ENCODE measurements at regions not wholly inside any gene's neighbourhood (a gene's known extent, or its start where the extent isn't known, plus 50 kb on each side); places are given as distances from the start of the nearest gene placed in this dataset.

DNA sequence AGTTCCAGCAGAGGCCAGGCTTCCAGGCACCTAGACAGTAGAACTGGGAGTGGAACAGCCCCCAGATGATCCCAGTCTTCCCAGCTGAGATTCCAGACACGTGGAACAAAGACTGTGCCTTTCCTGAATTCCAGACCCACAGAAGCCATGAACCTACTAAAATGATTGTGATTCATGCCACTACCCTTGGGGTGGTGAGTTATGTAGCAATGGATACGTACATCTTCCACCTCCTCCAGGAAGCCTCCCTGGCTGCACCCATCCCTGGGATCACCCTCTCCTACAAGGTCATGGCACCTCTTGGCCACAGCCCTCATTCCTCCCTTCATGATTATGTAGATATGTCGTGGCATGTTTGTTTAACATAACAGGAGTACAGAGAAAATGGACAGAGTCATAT lies 83.4 kb downstream of the NPTX2 start:
- FAIRE-seq: no peak
- TF ChIP-seq, protein P1, sequence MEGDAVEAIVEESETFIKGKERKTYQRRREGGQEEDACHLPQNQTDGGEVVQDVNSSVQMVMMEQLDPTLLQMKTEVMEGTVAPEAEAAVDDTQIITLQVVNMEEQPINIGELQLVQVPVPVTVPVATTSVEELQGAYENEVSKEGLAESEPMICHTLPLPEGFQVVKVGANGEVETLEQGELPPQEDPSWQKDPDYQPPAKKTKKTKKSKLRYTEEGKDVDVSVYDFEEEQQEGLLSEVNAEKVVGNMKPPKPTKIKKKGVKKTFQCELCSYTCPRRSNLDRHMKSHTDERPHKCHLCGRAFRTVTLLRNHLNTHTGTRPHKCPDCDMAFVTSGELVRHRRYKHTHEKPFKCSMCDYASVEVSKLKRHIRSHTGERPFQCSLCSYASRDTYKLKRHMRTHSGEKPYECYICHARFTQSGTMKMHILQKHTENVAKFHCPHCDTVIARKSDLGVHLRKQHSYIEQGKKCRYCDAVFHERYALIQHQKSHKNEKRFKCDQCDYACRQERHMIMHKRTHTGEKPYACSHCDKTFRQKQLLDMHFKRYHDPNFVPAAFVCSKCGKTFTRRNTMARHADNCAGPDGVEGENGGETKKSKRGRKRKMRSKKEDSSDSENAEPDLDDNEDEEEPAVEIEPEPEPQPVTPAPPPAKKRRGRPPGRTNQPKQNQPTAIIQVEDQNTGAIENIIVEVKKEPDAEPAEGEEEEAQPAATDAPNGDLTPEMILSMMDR (IDR thresholded peaks at IDR 0.05; ENCODE audit: insufficient read depth, low read length, severe bottlenecking): no peak
- Histone ChIP-seq H3K4me3 (ENCODE audit: low read depth, low read length) (no peak overlapping the region), H3K27me3 (ENCODE audit: control insufficient read depth, insufficient read depth, low read length) (no peaks in the 10 kb centered on the region), H3K36me3 (ENCODE audit: control insufficient read depth, insufficient read depth, low read length) (no peaks in the 10 kb centered on the region)
- no peak for DNase-seq (ENCODE audit: low read depth)

DNA sequence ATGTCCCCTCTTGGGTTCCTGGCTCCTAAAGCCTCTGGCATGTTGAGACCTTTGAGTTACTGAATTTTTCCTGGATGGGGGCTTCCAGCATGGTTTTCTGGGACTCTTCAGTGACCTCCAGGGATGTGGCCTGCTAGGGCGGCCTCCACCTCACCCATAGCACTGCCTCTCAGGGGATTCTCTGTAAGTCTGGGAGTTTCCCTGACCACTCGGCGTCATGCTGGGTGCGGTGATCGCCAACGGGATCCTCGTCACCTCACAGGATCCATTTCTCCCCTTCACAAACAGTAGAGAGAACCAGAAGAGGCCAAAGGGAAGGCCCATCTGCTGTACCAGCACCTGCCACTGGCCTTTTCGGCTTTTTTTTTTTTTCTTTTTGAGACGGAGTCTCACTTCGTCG lies 84.3 kb downstream of the NPTX2 start:
- H3K4me3 ChIP-seq (ENCODE audit: low read depth, low read length): no peak overlapping the region
- no peaks in the 10 kb centered on the region for H3K36me3 ChIP-seq (ENCODE audit: control insufficient read depth, insufficient read depth, low read length)
- TF ChIP-seq, protein P1 (IDR thresholded peaks at IDR 0.05; ENCODE audit: insufficient read depth, low read length, severe bottlenecking): no peak
- DNase-seq (ENCODE audit: low read depth) (no peak), FAIRE-seq (no peak)
- no peaks in the 10 kb centered on the region for H3K27me3 ChIP-seq (ENCODE audit: control insufficient read depth, insufficient read depth, low read length)

DNA sequence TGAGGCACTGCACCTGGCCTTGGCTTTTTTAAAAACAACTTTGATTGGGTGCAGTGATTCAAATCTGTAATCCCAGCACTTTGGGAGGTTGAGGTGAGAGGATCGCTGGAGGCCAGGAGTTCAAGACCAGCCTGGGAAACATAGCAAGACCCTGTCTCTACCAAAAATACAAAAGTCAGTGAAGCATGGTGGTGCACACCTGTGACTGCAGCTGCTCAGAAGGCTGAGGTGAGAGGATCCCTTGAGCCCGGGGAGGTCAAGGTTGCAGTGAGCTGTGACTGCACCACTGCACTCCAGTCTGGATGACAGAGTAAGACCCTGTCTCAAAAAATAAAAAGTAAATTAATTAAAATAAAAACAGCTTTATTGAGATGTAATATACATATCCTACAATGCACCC lies 84.9 kb downstream of the NPTX2 start:
- FAIRE-seq (no peak), DNase-seq (ENCODE audit: low read depth) (no peak)
- TF ChIP-seq, protein P1 (IDR thresholded peaks at IDR 0.05; ENCODE audit: insufficient read depth, low read length, severe bottlenecking): no peak
- Histone ChIP-seq H3K36me3 (ENCODE audit: control insufficient read depth, insufficient read depth, low read length) (no peaks in the 10 kb centered on the region), H3K4me3 (ENCODE audit: low read depth, low read length) (no peak overlapping the region), H3K27me3 (ENCODE audit: control insufficient read depth, insufficient read depth, low read length) (no peaks in the 10 kb centered on the region)

DNA sequence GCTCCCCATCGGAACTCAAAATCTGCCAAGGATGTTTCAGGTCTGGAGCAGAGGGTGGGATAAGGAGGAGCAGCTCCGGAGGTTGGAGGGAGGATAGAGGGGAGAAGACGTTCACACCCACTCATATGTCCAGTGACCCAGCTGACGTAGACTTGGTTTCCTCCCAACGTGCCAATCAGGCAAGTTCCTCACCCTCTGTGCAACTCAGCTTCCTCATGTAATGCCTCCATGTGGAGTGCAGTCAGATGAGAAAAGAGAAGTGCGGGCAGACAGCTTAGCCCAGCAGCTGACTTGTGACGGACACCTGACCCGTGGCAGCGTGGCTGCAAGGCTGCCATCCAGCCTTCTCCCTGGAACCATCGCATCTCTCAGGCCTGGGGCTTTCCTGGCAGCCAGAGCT lies 86.8 kb downstream of the NPTX2 start:
- no peaks in the 10 kb centered on the region for H3K36me3 ChIP-seq (ENCODE audit: control insufficient read depth, insufficient read depth, low read length)
- TF ChIP-seq, protein P1 (IDR thresholded peaks at IDR 0.05; ENCODE audit: insufficient read depth, low read length, severe bottlenecking): no peak
- FAIRE-seq (peak; percentile 94), DNase-seq (ENCODE audit: low read depth) (no peak)
- no peak overlapping the region for H3K4me3 ChIP-seq (ENCODE audit: low read depth, low read length)
- H3K27me3 ChIP-seq (ENCODE audit: control insufficient read depth, insufficient read depth, low read length): no peaks in the 10 kb centered on the region

DNA sequence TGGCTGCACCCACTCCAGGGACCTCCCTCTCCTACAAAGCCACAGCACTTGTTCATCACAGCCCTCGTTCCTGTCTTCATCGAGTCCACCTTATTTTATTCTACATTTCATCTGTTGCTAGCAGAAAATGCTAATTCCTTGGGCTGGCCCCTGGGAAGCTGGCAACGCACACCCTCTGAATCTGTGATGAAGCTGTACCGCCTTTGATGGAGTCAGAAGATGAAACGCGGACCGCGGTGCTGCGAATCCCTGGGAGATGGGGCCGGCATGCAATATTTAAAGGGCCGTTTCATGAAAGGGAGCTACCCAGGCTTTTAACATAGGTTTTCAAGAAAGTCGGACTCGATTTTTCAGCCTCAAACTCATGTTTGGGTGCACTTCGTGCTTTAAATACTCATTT lies 88.5 kb downstream of the NPTX2 start:
- FAIRE-seq: no peak
- TF ChIP-seq, protein P1 (IDR thresholded peaks at IDR 0.05; ENCODE audit: insufficient read depth, low read length, severe bottlenecking): no peak
- no peak overlapping the region for H3K4me3 ChIP-seq (ENCODE audit: low read depth, low read length)
- DNase-seq (ENCODE audit: low read depth): no peak
- no peaks in the 10 kb centered on the region for H3K36me3 ChIP-seq (ENCODE audit: control insufficient read depth, insufficient read depth, low read length)
- no peaks in the 10 kb centered on the region for H3K27me3 ChIP-seq (ENCODE audit: control insufficient read depth, insufficient read depth, low read length)

DNA sequence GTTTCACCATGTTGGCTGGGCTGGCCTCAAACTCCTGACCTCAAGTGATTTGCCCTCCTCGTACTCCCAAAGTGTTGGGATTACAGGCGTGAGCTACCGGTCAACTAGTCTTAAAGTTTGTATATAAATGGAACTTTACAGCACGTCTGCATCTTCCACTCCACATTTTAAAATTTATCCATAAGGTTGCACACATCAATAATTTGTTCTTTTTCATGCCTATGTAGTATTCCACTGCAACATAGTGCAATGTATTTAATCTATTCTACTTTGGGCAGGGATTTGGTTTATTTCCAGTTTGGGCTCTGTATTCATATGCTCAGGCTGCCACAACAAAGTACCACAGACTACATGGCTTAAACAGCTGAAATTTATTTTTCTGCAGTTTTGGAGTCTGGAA lies 90.0 kb downstream of the NPTX2 start:
- TF ChIP-seq, protein P1 (IDR thresholded peaks at IDR 0.05; ENCODE audit: insufficient read depth, low read length, severe bottlenecking): no peak
- Histone ChIP-seq H3K36me3 (ENCODE audit: control insufficient read depth, insufficient read depth, low read length) (no peaks in the 10 kb centered on the region), H3K4me3 (ENCODE audit: low read depth, low read length) (no peak overlapping the region), H3K27me3 (ENCODE audit: control insufficient read depth, insufficient read depth, low read length) (no peaks in the 10 kb centered on the region)
- FAIRE-seq (no peak), DNase-seq (ENCODE audit: low read depth) (no peak)
